Common myeloid progenitor, CD34-positive (primary cell): ENCODE measurements at regions not wholly inside any gene's neighbourhood (a gene's known extent, or its start where the extent isn't known, plus 50 kb on each side); places are given as distances from the start of the nearest gene placed in this dataset.
A peak's percentile ranks its signal among the peaks of the same experiment; 100 is the strongest.

ENCODE experiments used
- CTCF ChIA-PET: fragments of 350-600 bp; sonication (Branson Sonifier 250); formaldehyde crosslinking; loops from one replicate; lab custom pipeline; 2021; ENCODE audit warnings: antibody characterized with exemption; lab: Charles Lee
- POLR2A ChIA-PET: fragments of 350-600 bp; sonication (Branson Sonifier 250); formaldehyde crosslinking; loops from one replicate; lab custom pipeline; 2021; ENCODE audit warnings: antibody characterized with exemption; lab: Charles Lee
- DNase-seq, 3 donors: peaks; one replicate each; pipeline versions ENCODE4 v3.0.0 to v3.0.0-alpha.2; 2013
- H3K27ac ChIP-seq, 2 experiments: 1 replicate in 1 of 2; 2 replicates in 1 of 2; pipeline ENCODE4 v1.7.0; 2013; ENCODE audit warnings: inconsistent platforms in 2 of 2, low read length in 2 of 2, mild to moderate bottlenecking in 2 of 2, low read depth in 1 of 2, moderate library complexity in 1 of 2; ENCODE audit not compliant: severe bottlenecking in 2 of 2, insufficient read depth in 1 of 2, poor library complexity in 1 of 2
- H3K27me3 ChIP-seq, 5 experiments: replicated peaks in 2 of 5; 1 replicate in 3 of 5; 2 replicates in 2 of 5; pipeline versions ENCODE4 v1.6.1 to v1.7.0; 2013; ENCODE audit warnings: low read length in 4 of 5, mild to moderate bottlenecking in 2 of 5, moderate library complexity in 2 of 5, inconsistent platforms in 1 of 5; ENCODE audit not compliant: insufficient read depth in 5 of 5, control insufficient read depth in 4 of 5
- H3K36me3 ChIP-seq, 4 experiments: 1 replicate in 2 of 4; 2 replicates in 2 of 4; pipeline versions ENCODE4 v1.6.1 to v1.7.0; 2013; ENCODE audit warnings: low read length in 3 of 4, control low read depth in 1 of 4, mild to moderate bottlenecking in 1 of 4; ENCODE audit not compliant: control insufficient read depth in 4 of 4, insufficient read depth in 4 of 4
- H3K4me1 ChIP-seq, 4 experiments: 1 replicate in 3 of 4; 2 replicates in 1 of 4; pipeline versions ENCODE4 v1.6.1 to v1.7.1; 2013; ENCODE audit warnings: low read length in 3 of 4, mild to moderate bottlenecking in 3 of 4, control low read depth in 1 of 4, inconsistent platforms in 1 of 4, moderate library complexity in 1 of 4; ENCODE audit not compliant: control insufficient read depth in 4 of 4, insufficient read depth in 4 of 4; ENCODE audit errors: control extremely low read depth in 1 of 4
- H3K4me3 ChIP-seq, 7 experiments: 1 replicate in 4 of 7; 2 replicates in 3 of 7; pipeline versions ENCODE4 v1.5.1 to v1.7.0; 2013; ENCODE audit warnings: mild to moderate bottlenecking in 7 of 7, low read length in 6 of 7, moderate library complexity in 6 of 7, inconsistent platforms in 2 of 7, low read depth in 2 of 7, control low read depth in 1 of 7; ENCODE audit not compliant: insufficient read depth in 4 of 7, control insufficient read depth in 1 of 7; ENCODE audit errors: extremely low read depth in 1 of 7
- H3K9me3 ChIP-seq, 5 experiments: 1 replicate in 4 of 5; 2 replicates in 1 of 5; pipeline versions ENCODE4 v1.6.1 to v1.7.1; 2013; ENCODE audit warnings: low read length in 4 of 5, mild to moderate bottlenecking in 2 of 5, inconsistent platforms in 1 of 5, low read depth in 1 of 5, moderate library complexity in 1 of 5; ENCODE audit not compliant: control insufficient read depth in 4 of 5, insufficient read depth in 2 of 5; ENCODE audit errors: control extremely low read depth in 1 of 5
- WGBS: methylation state at CpG from one replicate; pipeline ENCODE4 v1.1.5; 2013; ENCODE audit not compliant: insufficient coverage; 5-methylcytosine and 5-hydroxymethylcytosine counted together

GRCh38 chr4:100605144-100605543 lies 87.3 kb upstream of the EMCN start:
- CTCF ChIA-PET, result no interaction called here
- H3K4me3 ChIP-seq, result no peak overlapping the region
- POLR2A ChIA-PET, result no interaction called here
- H3K27ac ChIP-seq, result no peak overlapping the region
- DNase-seq, result no peak
- no peaks in the 10 kb centered on the region for H3K4me1 ChIP-seq
- H3K9me3 ChIP-seq, result peaks cover 0 to 1% (median 0%) of the 10 kb centered on the region in 5 experiments
- H3K27me3 ChIP-seq, result no peaks in the 10 kb centered on the region
- H3K36me3 ChIP-seq, result no peaks in the 10 kb centered on the region
- WGBS, result 25% methylated on average over 1 of the region's 1 CpG

GRCh38 chr4:100593935-100594334 lies 76.1 kb upstream of the EMCN start:
- ChIA-PET CTCF (no interaction called here), POLR2A (no interaction called here)
- Histone ChIP-seq H3K9me3 (no peaks in the 10 kb centered on the region), H3K27me3 (no peaks in the 10 kb centered on the region), H3K36me3 (no peaks in the 10 kb centered on the region), H3K4me3 (no peak overlapping the region), H3K4me1 (no peaks in the 10 kb centered on the region), H3K27ac (no peak overlapping the region)
- DNase-seq, result peak in 1 of 3 donors; percentile 2
- WGBS, result 42% methylated on average over 2 of the region's 2 CpGs

DNA sequence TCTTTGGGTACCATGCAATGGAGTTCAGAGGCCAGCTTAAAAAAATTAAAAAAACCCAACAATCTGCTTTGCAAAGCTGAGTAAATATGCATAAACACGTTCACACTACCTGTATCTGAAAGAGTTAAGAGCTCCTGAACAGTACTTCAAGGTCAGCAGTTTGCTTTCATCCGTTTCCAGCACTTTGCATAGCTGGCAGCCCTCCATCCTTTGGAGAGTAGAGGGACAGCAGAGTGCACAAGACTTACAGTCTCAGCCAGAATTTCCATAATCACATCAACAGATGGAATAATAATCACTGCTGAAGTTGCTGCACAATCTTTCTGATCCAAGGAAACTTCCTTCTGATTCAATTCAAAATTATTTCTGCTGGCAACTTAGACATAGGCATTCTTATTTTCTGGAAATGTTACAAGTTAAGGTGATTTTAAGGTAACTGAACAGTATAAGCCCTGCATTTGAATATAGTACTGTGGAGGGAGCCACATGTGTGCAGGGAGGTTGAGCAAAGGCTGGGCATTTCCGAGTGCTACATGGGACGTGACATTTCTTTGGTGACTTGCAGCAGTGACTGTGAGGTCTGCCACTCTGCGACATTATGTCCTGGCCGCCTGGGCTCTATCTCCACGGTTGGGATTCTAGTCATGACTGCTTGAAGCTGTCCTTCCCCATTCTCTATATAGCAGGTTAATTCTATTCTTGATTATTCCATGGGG lies 73.5 kb upstream of the EMCN start:
- no peaks in the 10 kb centered on the region for H3K4me1 ChIP-seq
- POLR2A ChIA-PET, result no interaction called here
- H3K9me3 ChIP-seq, result no peaks in the 10 kb centered on the region
- 97% methylated on average over 5 of the region's 7 CpGs for WGBS
- H3K36me3 ChIP-seq, result no peaks in the 10 kb centered on the region
- H3K27me3 ChIP-seq, result no peaks in the 10 kb centered on the region
- H3K4me3 ChIP-seq, result no peak overlapping the region
- H3K27ac ChIP-seq, result no peak overlapping the region
- no peak for DNase-seq
- CTCF ChIA-PET, result no interaction called here

DNA sequence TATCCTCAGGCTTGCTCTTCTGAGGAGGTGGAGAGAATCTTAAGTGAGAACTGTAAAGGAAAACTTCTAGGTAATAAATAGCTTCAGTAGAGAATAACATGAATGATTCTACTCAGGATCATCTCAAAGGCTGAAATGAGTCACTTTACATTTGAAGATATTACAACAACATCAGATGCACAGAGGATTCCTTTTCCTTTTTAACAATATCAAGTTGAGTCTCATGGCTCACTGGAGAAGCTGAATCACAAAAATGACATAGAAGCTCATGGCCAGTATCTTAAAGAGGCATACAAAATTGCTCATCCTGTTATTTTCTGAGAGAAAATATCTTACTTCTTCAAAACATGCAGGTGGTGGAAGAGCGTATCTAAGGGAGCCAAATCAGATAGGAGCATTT lies 72.5 kb upstream of the EMCN start:
- Histone ChIP-seq H3K9me3 (no peaks in the 10 kb centered on the region), H3K27me3 (no peaks in the 10 kb centered on the region), H3K36me3 (no peaks in the 10 kb centered on the region), H3K4me1 (no peaks in the 10 kb centered on the region), H3K27ac (no peak overlapping the region), H3K4me3 (no peak overlapping the region)
- DNase-seq, result no peak
- CTCF ChIA-PET, result no interaction called here
- 80% methylated on average over 1 of the region's 1 CpG for WGBS
- POLR2A ChIA-PET, result no interaction called here

DNA sequence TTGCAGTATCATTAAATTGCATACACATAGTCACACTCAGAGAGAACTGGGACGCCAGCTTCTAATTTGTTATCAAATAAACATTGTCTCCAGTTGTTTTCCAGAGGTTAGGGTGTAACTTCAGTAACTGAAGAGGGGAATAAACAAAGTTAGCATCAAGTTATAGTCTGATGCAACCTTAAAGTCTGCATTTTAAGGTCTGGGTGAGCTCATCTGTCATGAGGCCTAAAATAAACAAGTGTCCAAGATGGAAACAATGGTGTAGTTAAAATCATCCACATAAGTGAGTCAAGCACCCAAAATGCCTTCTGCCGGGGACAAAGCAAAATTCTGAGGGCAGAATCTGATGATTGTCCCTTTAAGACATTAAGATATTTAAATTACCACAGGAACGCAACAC lies 70.3 kb upstream of the EMCN start:
- ChIA-PET POLR2A (no interaction called here), CTCF (no interaction called here)
- no peaks in the 10 kb centered on the region for H3K9me3 ChIP-seq
- H3K36me3 ChIP-seq, result no peaks in the 10 kb centered on the region
- H3K27ac ChIP-seq, result no peak overlapping the region
- no peak for DNase-seq
- no CpG with 5 or more reads among the region's 3 CpGs for WGBS
- no peak overlapping the region for H3K4me3 ChIP-seq
- no peaks in the 10 kb centered on the region for H3K27me3 ChIP-seq
- H3K4me1 ChIP-seq, result no peaks in the 10 kb centered on the region

DNA sequence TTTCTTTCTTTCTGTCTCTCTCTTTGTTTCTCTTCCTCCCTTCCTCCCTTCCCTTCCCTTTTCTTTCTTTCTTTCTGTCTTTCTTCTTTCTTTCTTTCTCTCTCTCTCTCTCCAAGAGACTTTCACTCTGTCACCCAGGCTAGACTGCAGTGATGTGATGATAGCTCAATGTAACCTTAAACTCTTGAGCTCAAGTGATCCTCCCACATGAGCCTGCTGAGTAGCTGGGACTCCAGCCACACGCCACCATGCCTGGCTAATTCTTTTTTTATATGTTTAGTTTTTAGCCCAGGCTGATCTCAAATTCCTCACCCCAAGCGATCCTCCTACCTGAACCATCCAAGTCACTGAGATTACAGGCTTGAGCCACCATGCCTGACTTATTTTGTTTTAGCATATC lies 64.3 kb upstream of the EMCN start:
- DNase-seq, result no peak
- Histone ChIP-seq H3K4me1 (no peaks in the 10 kb centered on the region), H3K27ac (no peak overlapping the region), H3K9me3 (no peaks in the 10 kb centered on the region), H3K27me3 (no peaks in the 10 kb centered on the region), H3K4me3 (no peak overlapping the region), H3K36me3 (no peaks in the 10 kb centered on the region)
- POLR2A ChIA-PET, result interaction anchor here (0.7 kb wide), 1 partner anchor 528 kb away, joined by 3 read pairs; no protein-coding TSS in a partner anchor
- 100% methylated on average over 1 of the region's 2 CpGs for WGBS
- CTCF ChIA-PET, result no interaction called here

GRCh38 chr4:100581337-100581736 lies 63.5 kb upstream of the EMCN start:
- no peak for DNase-seq
- ChIA-PET CTCF (no interaction called here), POLR2A (no interaction called here)
- Histone ChIP-seq H3K27ac (no peak overlapping the region), H3K4me1 (no peaks in the 10 kb centered on the region), H3K27me3 (no peaks in the 10 kb centered on the region), H3K9me3 (no peaks in the 10 kb centered on the region), H3K36me3 (no peaks in the 10 kb centered on the region), H3K4me3 (no peak overlapping the region)
- WGBS, result no CpG with 5 or more reads among the region's 2 CpGs
